ENCODE measurements at regions not wholly inside any gene's neighbourhood (a gene's known extent, or its start where the extent isn't known, plus 50 kb on each side); places are given as distances from the start of the nearest gene placed in this dataset.

DNA sequence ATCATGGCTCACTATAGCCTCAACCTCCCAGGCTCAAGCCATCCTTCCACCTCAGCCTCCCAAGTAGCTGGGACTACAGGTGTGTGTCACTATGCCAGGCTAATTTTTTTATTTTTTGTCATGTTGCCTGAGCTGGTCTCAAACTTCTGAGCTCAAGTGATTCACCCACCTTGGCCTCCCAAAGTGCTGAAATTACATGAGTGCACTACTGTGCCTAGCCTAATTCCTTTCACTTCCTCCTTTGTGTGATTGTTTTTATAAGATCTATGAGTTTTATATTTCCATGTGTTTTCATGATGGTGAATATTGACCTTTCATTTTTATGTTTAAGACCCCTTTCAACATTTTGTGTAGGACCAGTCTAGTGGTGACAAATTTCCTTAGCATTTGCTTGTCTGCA, 55.2 kb upstream of the IL12B start:
- no peak for DNase-seq

DNA sequence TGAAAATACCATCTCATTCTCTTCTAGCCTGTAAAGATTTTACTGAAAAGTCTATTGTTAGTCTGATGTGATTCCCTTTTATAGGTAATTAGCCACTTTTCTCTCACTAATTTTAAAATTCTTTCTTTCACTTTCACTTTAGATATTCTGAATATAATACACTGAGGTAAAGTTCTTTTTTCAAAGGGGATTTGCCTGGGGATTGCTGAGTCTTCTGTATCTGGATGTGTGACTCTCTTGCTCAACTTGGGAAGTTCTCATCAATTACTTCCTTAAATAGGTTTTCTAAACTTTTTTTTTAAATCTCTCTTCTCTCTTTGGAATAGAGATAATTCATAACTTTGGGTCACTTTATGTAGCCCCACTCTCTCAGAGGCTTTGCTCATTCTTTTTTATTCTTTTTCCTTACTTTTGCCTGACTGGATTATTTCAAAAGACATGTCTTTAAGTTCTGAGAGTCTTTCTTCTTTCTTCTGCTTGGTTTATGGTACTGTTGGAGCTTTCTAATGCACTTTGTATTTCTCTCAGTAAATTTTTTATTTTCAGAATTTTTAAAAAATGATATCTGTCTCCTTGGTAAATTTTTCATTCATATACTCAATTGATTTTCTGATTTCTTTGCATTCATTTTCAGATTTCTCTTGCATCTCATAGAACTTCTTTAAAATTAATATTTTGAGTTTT, 55.9 kb upstream of the IL12B start:
- no peak for DNase-seq

DNA sequence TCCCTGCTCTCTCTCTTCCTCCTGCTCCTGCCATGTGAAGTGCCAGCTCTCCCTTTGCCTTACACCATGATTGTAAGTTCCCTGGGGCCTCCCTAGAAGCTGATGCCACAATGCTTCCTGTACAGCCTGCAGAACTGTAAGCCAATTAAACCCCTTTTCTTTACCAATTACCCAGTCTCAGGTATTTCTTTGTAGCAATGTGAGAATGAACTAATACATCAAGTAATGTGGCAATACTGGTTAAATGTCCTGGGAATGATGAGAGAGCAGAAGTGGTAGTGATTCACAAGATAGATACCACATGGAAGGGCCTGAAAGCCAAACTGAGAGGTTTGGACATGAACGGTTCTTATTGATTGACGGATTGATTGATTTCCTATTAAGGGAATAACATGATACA, 62.6 kb upstream of the IL12B start:
- DNase-seq = no peak

DNA sequence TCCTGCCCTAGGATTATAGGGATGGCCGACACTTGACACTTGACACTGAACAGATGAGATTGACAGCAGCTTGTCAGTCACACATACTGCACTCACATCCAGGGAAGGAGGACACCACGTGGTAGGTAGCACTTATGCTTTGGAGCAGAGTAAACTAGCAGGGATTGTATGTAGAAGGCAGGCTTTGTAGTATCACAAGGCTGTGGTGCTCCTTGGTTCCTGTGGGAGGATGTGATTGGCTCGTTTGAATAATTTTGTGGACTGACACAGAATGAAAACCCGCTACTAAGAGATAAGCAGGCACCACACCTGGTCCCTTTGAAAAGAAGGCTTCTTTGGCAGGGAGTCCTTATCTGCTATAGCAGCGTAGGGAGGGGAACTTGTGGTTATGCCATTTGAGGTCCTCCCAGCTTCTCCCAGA, 63.6 kb upstream of the IL12B start:
- no peak for DNase-seq

DNA sequence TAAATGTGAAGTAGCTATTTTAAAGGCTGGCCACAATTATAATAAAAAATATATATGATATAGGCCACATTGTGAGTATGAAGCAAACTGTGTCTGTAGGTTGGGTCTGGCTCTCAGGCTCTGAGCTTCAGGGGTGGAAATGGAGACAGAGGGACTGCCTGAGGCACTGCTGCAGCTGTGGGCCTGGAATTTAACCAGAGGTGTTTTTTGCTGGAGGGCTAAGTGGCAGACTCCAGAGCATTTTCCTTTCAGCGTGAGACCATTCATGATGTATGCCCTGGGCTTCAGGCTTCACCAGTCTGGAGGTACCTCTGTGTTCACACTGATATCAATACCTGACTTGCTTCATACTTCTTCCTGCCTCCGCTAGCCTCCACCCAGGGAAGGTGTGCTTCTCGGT, 64.9 kb upstream of the IL12B start:
- DNase-seq = no peak

DNA sequence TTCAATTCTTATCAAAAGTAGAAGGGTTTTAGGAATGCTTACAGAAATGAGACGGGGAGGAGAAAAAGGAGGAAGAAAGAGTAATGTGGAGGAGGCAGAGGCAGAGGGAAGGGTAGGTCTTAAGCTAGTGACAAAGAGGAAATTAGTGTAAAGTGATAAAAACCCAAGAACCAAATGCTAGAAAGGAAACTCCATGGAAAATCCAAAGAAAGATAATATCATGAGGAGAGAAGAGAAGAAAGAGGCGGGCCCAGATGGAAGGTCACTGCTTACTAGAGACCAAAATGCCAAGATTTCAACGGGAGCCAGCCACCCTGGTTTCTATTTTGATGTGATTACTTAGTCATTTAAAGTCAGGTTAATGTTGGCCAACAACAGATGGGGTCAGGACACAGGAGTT, 68.6 kb upstream of the IL12B start:
- DNase-seq = no peak

DNA sequence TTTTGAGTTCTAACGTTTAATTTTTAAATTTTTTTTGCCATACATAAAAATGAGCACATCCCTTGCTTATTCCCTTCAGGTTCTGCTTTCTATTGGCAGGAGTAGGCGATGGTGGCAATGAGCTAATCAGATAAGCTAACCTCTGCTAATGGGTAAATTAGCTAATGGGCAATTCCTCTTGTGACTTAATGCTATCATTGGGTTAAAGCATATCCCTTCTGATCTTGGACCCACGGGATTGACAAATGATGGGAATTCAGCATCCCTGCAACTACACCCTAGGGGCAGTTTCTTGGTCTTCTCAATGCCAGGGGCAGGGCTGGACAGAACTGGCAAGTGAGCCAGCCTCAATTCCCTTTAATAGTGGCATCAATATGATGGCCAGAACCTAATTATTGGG, 70.2 kb upstream of the IL12B start:
- DNase-seq = no peak

DNA sequence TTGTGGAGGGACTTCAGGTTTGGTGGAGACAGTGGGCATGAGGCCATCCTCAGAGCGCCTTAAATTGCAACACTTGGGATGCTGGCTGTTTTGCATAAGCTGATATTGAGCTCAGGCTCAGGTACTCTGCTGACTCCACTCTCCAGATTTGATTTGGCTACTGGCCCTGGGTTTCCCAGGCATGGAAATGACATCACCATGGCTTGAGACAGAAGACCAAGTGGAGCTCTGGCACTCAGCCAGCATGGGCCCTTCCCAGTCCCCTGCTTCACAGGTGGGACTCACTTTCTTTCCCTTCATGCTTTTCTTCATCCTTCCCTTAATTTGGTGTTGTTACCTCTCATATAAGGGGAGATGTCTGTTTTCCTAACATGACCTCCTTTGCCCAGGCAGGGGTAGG, 72.0 kb upstream of the IL12B start:
- no peak for DNase-seq

DNA sequence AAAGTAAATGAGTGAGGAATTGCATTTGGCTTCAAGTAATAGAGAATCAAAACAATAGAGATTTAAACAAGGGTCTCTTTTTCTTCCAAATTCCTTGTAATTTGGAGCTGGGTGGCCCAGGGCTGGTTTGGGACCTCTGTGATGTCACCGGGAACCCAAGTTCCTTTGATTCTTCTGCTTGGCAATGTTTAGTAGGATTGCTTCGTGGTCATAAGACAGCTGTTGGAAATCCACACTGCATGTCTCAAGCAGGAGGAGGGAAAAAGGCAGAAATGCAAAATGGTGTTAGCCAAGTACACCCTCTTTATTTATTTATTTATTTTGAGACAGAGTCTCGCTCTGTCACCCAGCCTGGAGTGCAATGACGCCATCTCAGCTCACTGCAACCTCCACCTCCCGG, 72.6 kb upstream of the IL12B start:
- no peak for DNase-seq

DNA sequence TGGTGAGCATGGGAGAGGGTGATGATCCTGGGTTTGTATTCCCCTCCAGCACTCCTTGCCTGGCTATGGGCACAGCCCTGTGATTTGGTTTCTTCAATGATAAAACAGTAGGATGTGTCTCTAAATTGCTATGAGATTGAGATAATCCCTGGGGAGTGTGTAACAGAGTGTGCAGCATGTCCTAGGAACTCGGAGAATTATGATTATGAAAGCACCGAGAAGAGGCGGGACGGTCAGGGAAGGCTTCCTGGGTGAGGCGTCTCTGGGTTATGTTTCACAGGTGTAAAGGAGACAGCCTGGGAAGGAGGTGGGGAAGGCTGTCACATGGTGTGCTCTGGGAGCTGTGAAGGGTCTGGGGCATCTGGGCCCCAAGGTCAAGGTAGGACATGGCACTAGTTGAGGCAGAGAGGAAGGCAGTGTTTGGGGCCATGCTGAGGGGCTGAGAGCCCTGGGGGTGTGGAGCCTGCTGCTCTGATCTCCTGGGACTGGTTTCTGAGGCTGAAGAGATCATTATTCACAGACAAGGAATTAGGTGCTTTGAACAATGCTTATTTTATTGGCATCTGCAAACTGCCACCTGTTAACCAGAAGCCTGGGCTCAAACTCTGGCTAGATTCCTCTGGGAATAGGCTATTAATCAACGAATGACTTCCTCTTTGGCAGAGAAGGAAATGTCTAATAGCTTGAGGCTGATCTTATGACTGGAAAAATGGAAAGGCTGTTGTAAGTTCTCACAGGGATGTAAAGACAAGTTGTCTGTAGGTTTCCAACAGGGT, 73.8 kb upstream of the IL12B start:
- no peak for DNase-seq

DNA sequence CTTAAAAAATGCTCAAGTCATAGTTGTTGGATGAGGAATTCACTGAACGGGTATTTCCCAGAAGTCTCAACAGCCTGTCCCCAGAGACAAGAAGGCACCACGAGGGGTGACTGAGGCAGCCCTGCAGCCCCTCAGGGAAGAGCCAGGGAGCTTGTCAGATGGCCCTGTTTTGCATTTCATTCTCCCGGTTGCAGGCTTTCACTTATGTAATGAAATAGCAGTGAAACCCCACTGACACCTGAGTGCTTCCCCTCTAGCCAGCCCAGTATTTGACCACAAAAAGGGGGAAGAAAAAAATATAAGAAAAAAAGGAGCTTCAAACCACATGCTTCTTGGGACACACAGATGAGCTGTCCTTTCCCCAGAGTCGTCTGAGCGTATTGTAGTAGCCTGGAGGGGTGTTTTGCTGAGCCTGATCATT, 75.3 kb upstream of the IL12B start:
- DNase-seq = no peak

DNA sequence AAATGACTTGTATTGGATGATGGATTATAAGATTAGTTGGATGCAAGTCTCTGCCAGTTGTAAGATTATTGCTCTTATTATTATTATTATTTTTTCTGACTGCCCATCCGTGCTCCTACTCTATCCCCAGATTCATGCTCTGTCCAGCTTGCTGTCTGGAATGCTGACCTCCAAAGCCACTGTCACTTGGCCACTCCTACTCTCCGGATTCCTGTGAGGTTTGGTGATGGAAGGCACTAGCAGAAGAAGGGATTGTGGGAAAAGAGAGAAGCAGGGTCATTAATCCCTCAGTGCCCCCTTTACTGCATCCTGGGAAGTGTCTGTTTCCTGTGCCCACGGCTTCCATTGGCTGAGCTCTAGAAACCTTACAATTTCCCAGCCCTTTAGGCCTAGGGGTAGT, 76.3 kb upstream of the IL12B start:
- no peak for DNase-seq

DNA sequence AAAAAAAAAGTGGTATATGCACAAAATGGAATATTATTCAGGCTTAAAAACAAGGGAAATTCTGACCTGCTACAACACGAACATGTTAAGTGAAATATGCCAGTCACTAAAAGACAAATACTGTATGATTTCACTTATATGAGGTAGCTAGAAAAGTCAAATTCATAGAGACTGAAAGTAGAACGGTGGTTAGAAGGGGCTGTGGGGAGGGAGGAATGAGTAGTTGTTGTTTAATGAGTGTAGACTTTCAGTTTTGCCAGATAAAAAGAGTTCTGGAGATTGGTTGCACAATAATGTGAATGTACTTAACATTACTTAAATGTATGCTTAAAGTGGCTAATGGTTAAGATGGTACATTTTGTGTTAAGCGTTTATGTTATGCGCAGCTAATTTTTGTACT, 79.5 kb upstream of the IL12B start:
- DNase-seq = no peak

DNA sequence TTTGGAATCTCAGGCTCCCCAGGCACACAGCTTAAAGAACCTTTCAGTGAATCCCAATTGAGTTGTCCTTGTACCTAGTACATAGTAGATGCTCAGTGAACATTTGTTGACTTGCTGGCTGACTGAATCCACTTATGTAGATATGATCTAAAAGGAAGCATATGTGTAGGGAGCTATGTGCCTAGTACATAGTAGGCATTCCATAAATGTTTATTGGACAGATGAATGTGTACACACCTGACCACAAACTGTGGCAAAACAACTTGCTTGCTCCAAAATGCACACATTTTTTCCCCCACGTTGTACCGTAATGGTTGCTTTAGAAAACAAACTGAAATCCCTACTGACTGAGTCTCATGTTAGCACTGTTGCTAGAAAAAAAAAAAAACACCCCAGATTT, 80.2 kb upstream of the IL12B start:
- no peak for DNase-seq

DNA sequence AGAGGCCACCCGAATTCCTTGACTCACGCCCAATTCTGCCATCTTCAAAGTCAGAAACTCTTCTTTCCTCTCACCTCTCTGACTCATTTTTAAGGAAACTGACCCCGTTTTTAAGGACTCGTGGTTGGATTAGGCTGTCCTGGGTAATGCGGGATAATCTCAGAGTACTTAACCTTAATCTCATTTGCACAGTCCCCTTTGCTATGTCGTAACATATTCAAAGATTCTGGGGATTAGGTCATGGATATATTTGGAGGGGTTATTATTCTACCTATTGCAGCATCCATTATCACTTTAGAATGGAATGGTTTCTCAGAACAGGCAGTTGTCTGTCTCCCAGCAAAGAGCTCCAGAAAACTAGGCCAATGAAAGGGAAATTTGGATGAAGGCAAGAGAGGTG, 80.8 kb upstream of the IL12B start:
- DNase-seq = no peak

DNA sequence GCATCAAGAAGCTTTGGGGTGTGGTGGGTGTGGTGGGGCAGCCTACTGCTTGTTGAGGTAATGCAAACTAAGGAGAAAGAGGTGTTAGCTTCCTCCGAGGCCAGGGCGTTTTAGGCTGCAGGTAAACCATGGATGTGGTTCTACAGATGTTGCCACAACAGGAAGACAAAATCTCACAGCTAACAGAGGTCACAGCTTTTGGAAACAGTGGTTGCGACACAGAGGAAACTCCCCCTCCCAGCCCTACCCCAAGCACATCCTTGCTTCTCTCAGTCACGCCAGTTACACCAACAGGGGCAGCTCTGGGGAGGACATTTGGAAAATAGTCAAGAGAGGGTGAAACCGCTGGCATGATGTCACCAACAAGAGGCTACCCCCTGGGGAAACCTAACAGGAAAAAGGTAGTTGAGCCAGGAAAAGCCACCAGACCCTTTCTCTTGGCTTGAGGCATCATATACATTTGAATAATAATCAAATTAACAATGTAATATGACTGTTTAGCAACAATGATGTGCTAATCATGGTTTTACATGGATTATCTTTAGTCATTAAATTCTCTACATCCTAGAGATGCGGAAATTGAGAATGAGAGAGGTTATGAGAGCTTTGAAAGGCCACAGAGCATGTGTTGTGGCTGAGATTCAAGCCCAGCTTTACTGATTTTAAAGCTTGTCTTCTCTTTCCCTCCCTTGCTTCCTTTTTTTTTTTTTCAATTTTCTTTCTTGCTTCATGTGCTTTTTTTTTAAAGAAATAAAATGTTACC, 82.2 kb upstream of the IL12B start:
- DNase-seq = peak; percentile 53

DNA sequence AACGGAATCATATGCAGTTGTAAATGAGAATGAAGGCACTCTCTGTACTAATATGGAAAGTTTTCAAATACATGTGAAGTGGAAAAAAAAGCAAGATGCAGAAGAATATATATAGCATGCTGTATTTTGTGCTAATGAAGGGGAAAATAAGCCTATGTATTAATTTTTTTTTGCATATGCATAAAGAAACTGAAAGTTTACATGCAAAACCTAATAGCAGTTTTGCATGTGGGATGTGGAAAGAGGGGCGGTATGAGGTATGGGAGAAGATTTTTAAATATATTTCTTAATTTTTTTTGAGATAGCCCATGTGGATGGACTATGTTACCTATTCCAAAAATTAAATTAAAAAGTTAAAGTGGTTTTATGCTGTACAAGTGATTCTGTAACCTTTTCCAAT, 83.7 kb upstream of the IL12B start:
- no peak for DNase-seq

DNA sequence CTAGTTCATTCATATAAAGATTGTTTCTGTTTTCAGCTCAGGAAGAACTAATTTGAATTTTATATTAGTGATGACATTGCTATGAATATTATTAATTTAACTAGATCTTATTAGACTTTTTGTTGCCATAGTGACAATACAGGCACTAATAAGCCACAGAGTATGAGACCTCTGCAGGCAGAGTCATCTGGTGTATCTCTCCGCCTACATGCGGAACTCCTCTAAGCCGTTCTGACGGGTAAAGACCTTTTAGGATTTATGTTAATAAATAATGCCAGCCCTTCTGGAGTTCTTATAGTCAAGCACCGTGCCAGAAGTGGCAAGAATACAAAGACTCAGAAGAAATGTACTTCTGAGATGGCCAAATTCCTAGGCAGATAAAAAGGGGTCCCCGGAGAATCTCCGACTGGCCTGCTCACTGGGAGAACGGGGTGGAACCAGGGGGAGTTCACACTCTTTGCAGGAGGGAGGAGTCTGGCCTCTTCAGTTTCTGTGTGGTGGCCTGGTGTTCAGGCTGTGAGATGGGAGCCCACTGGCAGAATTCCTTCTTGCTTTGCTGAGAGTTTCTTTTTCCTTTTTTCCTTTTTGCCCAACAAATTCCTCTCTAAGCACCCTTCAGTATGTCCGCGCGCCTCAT, 85.1 kb upstream of the IL12B start:
- no peak for DNase-seq

DNA sequence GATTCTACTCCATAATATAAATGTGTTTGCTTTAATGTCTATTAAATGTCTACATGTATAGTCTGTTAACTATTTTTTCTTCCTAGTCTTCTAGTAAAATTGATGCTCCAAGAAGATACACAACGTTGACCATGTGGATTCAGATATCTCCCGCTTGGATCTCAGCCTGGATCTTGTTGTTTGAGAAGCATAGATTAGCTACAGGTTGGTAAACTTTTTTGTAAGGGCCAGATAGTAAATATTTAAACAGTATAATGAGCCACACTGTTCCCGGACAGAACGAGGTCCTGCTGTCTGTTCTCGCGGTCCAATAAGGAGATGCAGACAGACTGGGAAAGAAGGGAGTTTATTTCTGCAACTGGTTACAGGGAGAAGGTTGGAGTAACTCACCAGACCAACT, 86.2 kb upstream of the IL12B start:
- DNase-seq = no peak

DNA sequence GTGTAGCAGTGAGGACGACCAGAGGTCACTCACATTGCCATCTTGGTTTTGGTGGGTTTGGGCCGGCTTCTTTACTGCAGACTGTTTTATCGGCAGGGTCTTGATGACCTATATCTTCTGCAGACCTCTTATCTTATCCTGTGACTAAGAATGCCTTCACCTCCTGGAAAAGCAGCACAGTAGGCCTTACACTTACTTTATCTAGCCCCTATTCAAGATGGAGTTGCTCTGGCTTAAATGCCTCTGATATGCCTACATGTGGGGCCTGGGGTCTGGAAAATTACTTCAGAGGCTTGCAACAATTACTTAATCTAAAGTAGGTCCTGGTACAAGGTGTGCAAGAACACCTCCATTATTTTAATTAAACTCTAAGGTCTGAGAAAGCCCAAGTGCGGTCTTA, 86.9 kb upstream of the IL12B start:
- no peak for DNase-seq

DNA sequence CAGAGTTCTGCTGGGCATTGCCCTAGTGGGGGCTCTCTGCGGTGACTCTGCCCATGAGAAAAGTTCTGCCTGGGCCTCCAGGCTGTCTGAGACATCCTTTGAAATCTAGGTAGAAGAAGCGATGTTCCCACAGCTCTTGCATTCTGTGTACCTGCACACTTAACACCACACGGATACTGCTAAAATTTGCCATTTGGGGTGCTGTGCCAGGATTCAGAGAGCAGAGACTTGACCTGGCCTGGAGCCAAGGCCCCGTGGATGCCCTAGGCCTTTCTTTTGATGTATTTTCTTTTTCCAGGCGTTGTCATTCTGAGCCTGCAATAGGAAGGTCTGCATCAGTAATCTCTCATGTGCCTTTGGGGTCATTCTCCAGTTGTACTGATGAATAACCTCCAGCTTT, 89.3 kb upstream of the IL12B start:
- no peak for DNase-seq

DNA sequence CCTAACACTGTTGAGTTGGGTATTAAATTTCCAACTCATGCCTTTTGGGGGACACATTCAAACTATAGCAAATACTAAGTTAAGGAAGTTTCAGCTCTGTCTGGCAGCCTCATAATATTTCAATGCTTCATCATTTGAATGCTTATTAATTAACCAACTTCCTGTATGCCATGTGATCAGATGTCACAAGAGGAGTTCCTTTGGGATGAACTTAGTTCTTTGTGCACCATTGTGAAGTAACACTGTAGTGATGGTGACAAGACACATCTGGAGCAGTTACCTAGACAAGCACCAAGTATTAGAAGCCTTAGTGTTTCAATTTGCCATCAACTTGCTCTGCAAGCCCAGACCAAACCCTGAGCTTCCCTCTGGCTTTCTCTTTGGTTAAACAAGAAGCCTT, 90.7 kb upstream of the IL12B start:
- no peak for DNase-seq

DNA sequence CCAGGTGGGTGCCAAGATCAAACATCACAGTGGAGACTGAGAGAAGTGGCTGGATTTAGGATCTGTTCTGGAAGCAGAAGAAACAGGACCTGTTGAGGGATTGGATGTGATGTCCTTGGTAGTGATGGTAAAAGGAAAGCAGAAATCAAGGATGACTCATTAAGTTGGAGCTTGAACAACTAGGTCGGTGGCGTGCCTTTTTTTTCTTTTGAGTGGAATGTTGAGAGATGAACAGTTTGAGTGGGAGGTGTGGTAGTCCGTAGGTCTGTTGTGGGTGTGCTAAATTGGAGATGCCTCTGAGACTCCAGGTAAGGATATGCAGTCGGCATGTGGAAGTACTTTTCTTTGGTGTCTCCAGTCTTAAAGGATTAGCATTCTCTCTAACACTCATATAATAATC, 92.1 kb upstream of the IL12B start:
- no peak for DNase-seq

DNA sequence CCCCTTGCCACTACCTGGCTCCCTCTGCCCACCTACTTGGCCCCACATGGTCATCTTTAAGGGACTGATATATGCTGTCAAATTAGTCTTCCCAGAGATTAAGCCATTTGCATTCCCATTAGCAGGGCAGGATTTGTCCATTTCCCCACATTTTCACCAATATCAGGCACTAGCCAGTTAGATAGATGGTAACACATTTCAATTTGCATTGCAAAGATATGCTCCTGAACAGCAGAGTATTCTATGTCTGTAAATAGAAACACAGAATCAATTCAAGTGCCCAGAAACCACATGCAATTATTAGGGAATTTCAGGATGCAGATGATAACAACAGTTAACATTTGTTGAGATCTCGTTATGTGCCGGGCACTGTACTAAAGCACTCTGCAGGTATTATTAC, 92.6 kb upstream of the IL12B start:
- no peak for DNase-seq

Measured in activated CD8-positive, alpha-beta memory T cell treated with anti-CD3 and anti-CD28 coated beads, Interleukin-2, amount 50 U/mL, for 4 hours (primary cell).